ENCODE measurements at regions not wholly inside any gene's neighbourhood (a gene's known extent, or its start where the extent isn't known, plus 50 kb on each side); places are given as distances from the start of the nearest gene placed in this dataset.

DNA sequence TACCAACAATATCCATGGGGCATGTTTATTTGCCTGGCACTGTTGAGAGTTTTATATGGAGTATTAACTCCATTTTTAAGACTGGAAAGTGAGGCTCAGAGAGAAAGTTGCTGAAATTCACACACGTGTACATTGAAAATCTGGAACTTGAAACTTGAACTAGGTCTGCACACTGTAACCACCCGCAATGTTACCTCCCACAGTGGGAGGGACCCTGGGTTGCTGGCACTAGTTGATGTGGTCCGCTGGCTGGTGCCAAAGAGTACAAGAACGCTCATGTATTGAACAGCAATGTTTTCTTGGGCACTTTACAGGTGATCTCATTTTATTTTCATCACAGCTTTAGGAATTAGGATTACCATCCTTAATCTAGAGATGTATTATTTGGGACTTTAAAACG lies 253.2 kb downstream of the INHBA start:
- Histone ChIP-seq H2AFZ (ENCODE audit: insufficient read depth, low read depth, low read length, poor library complexity, severe bottlenecking) (no peak overlapping the region), H3K9ac (ENCODE audit: insufficient read depth, low read length, poor library complexity, severe bottlenecking) (no peak overlapping the region), H3K36me3 (replicated peaks in 1 of 2; ENCODE audit: control insufficient read depth in 1 of 2, insufficient read depth in 2 of 2, low read length in 2 of 2) (no peaks in the 10 kb centered on the region), H3K4me2 (replicated peaks; ENCODE audit: extremely low read depth, low read length, poor library complexity, severe bottlenecking) (no peak overlapping the region), H3K27ac (ENCODE audit: low read depth in 1 of 2, low read length in 2 of 2) (no peak overlapping the region), H4K20me1 (ENCODE audit: insufficient read depth, low read length) (no peaks in the 10 kb centered on the region), H3K4me3 (replicated peaks in 1 of 3; ENCODE audit: low read depth in 2 of 3, low read length in 3 of 3) (no peak overlapping the region), H3K27me3 (ENCODE audit: control insufficient read depth in 2 of 2, insufficient read depth in 2 of 2, low read length in 2 of 2) (no peaks in the 10 kb centered on the region), H3K9me3 (replicated peaks in 1 of 2; ENCODE audit: control insufficient read depth in 1 of 2, insufficient read depth in 1 of 2, low read length in 2 of 2) (no peaks in the 10 kb centered on the region), H3K79me2 (ENCODE audit: insufficient read depth, low read length) (no peaks in the 10 kb centered on the region), H3K4me1 (ENCODE audit: control insufficient read depth in 1 of 2, insufficient read depth in 2 of 2, low read length in 2 of 2) (no peaks in the 10 kb centered on the region)
- TF ChIP-seq, protein P1, sequence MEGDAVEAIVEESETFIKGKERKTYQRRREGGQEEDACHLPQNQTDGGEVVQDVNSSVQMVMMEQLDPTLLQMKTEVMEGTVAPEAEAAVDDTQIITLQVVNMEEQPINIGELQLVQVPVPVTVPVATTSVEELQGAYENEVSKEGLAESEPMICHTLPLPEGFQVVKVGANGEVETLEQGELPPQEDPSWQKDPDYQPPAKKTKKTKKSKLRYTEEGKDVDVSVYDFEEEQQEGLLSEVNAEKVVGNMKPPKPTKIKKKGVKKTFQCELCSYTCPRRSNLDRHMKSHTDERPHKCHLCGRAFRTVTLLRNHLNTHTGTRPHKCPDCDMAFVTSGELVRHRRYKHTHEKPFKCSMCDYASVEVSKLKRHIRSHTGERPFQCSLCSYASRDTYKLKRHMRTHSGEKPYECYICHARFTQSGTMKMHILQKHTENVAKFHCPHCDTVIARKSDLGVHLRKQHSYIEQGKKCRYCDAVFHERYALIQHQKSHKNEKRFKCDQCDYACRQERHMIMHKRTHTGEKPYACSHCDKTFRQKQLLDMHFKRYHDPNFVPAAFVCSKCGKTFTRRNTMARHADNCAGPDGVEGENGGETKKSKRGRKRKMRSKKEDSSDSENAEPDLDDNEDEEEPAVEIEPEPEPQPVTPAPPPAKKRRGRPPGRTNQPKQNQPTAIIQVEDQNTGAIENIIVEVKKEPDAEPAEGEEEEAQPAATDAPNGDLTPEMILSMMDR (IDR thresholded peaks at IDR 0.05) = no peak
- Mint-ChIP-seq H3K36me3 (no peaks in the 10 kb centered on the region), H3K27ac (no peak overlapping the region), H3K27me3 (ENCODE audit: low read depth in 3 of 3) (peaks cover 0 to 2% (median 0%) of the 10 kb centered on the region in 3 donors), H3K9me3 (peaks cover 0 to 3% (median 0%) of the 10 kb centered on the region in 7 donors), H3K4me1 (no peaks in the 10 kb centered on the region), H3K4me3 (no peak overlapping the region)
- intact Hi-C loops (cut with micrococcal nuclease) = no loop called here
- 100% methylated on average over 1 of the region's 5 CpGs for WGBS (ENCODE audit: insufficient coverage)
- DNase-seq = no peak

DNA sequence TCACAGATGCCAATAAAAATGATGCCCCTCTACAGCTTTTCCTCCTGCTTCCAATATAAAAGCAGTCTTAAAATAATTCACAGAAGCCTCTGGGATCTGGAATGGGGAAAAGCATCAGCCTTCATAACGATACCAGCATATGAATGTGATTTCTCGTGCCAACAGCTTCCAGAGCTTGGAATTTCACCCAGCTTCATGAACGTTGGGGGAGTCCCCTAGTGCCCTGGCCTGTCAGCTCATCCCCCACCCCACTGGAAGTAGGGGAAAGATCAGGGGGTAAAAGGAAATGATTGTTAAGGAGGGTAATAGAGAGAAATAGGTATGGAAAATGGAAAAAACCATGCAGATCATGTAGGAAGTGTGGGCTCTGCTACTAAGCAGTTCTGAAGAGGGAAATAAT lies 253.6 kb downstream of the INHBA start:
- Histone ChIP-seq H3K9me3 (replicated peaks in 1 of 2; ENCODE audit: control insufficient read depth in 1 of 2, insufficient read depth in 1 of 2, low read length in 2 of 2) (no peaks in the 10 kb centered on the region), H3K27me3 (ENCODE audit: control insufficient read depth in 2 of 2, insufficient read depth in 2 of 2, low read length in 2 of 2) (no peaks in the 10 kb centered on the region), H3K4me3 (replicated peaks in 1 of 3; ENCODE audit: low read depth in 2 of 3, low read length in 3 of 3) (no peak overlapping the region), H3K79me2 (ENCODE audit: insufficient read depth, low read length) (no peaks in the 10 kb centered on the region), H3K4me2 (replicated peaks; ENCODE audit: extremely low read depth, low read length, poor library complexity, severe bottlenecking) (no peak overlapping the region), H4K20me1 (ENCODE audit: insufficient read depth, low read length) (no peaks in the 10 kb centered on the region), H2AFZ (ENCODE audit: insufficient read depth, low read depth, low read length, poor library complexity, severe bottlenecking) (no peak overlapping the region), H3K4me1 (ENCODE audit: control insufficient read depth in 1 of 2, insufficient read depth in 2 of 2, low read length in 2 of 2) (no peaks in the 10 kb centered on the region), H3K9ac (ENCODE audit: insufficient read depth, low read length, poor library complexity, severe bottlenecking) (no peak overlapping the region), H3K27ac (ENCODE audit: low read depth in 1 of 2, low read length in 2 of 2) (no peak overlapping the region), H3K36me3 (replicated peaks in 1 of 2; ENCODE audit: control insufficient read depth in 1 of 2, insufficient read depth in 2 of 2, low read length in 2 of 2) (no peaks in the 10 kb centered on the region)
- intact Hi-C loops (cut with micrococcal nuclease) = no loop called here
- DNase-seq = no peak
- Mint-ChIP-seq H3K4me3 (no peak overlapping the region), H3K4me1 (no peaks in the 10 kb centered on the region), H3K9me3 (peaks cover 0 to 3% (median 0%) of the 10 kb centered on the region in 7 donors), H3K36me3 (no peaks in the 10 kb centered on the region), H3K27ac (peak overlapping the region in 1 of 7 donors; percentile 40), H3K27me3 (ENCODE audit: low read depth in 3 of 3) (peaks cover 0 to 2% (median 0%) of the 10 kb centered on the region in 3 donors)
- TF ChIP-seq, protein P1 (IDR thresholded peaks at IDR 0.05) = no peak
- WGBS (ENCODE audit: insufficient coverage) = 100% methylated on average over 2 of the region's 3 CpGs

All from CD14-positive monocyte (primary cell).